RWPE1 (cell line): ENCODE measurements at regions not wholly inside any gene's neighbourhood (a gene's known extent, or its start where the extent isn't known, plus 50 kb on each side); places are given as distances from the start of the nearest gene placed in this dataset.

Experiments
- CTCF ChIA-PET: fragments of 350-600 bp; sonication (Branson Sonifier 250); formaldehyde crosslinking; extraction: SDS; loops from one replicate; lab custom pipeline; 2021; lab: Yijun Ruan, JAX
- POLR2A ChIA-PET: fragments of 400-600 bp; formaldehyde crosslinking; extraction: SDS; loops from one replicate; lab custom pipeline; 2020; ENCODE audit warnings: antibody characterized with exemption; ENCODE audit not compliant: low non-redundant PET; lab: Yijun Ruan, JAX
- DNase-seq: peaks from one replicate; pipeline ENCODE4 v3.0.0; 2012; ENCODE audit warnings: low spot score
- H3K27ac ChIP-seq: fragments of 450-650 bp; 2 replicates; pipeline ENCODE4 v1.5.1; 2017
- CTCF ChIP-seq: fragments of 450-650 bp; conservative IDR thresholded peaks from 2 replicates; pipeline ENCODE4 v1.5.1; 2017; ENCODE audit warnings: low read depth, mild to moderate bottlenecking

- CTCF ChIA-PET, result no interaction called here
These were observed 248.7 kb upstream of the CSF3R start for GRCh38 chr1:36731226-36732014.

GRCh38 chr1:36730599-36730998 lies 247.9 kb upstream of the CSF3R start:
- H3K27ac ChIP-seq, result no peak overlapping the region
- no peak for TF ChIP-seq CTCF
- no peak for DNase-seq
- ChIA-PET POLR2A (no interaction called here), CTCF (interaction anchor here (0.6 kb wide), 1 partner anchor 414 kb away, joined by 4 read pairs; no protein-coding TSS in a partner anchor)

More at GRCh38 chr1:36731226-36732014, 248.7 kb upstream of the CSF3R start:
- no peak for DNase-seq
- TF ChIP-seq CTCF, result no peak
- H3K27ac ChIP-seq, result no peak overlapping the region
- POLR2A ChIA-PET, result no interaction called here

- H3K27ac ChIP-seq, result no peak overlapping the region
- POLR2A ChIA-PET, result no interaction called here
- CTCF ChIA-PET, result interaction anchor here (0.6 kb wide), 2 partner anchors 217 to 415 kb away, joined by 4 read pairs; no protein-coding TSS in a partner anchor
- DNase-seq, result no peak
- no peak for TF ChIP-seq CTCF
These were observed 247.2 kb upstream of the CSF3R start for GRCh38 chr1:36729716-36730510.

- POLR2A ChIA-PET, result no interaction called here
- DNase-seq, result no peak
- TF ChIP-seq CTCF, result no peak
- CTCF ChIA-PET, result interaction anchor here (0.6 kb wide), 1 partner anchor 216 kb away, joined by 4 read pairs; no protein-coding TSS in a partner anchor
- H3K27ac ChIP-seq, result no peak overlapping the region
These were observed 246.6 kb upstream of the CSF3R start for GRCh38 chr1:36729289-36729688.

GRCh38 chr1:36728846-36729245 lies 246.1 kb upstream of the CSF3R start:
- H3K27ac ChIP-seq, result no peak overlapping the region
- ChIA-PET POLR2A (no interaction called here), CTCF (interaction anchor here (0.6 kb wide), 2 partner anchors 216 to 1566 kb away, joined by 3 to 4 read pairs; no protein-coding TSS in a partner anchor)
- no peak for DNase-seq
- TF ChIP-seq CTCF, result no peak

GRCh38 chr1:36728051-36728450 lies 245.3 kb upstream of the CSF3R start:
- no peak for TF ChIP-seq CTCF
- no peak for DNase-seq
- no peak overlapping the region for H3K27ac ChIP-seq
- CTCF ChIA-PET, result no interaction called here
- POLR2A ChIA-PET, result no interaction called here
